Colonic mucosa (tissue), 4 donors: ENCODE measurements at regions not wholly inside any gene's neighbourhood (a gene's known extent, or its start where the extent isn't known, plus 50 kb on each side); places are given as distances from the start of the nearest gene placed in this dataset.

ENCODE experiments used
- DNase-seq: peaks from one replicate; pipeline ENCODE4 v3.0.0-alpha.2; 2020
- H3K27ac ChIP-seq: fragments of 200-600 bp; one replicate; pipeline ENCODE4 v1.8.0; 2021
- H3K27me3 ChIP-seq: fragments of 200-600 bp; one replicate; pipeline ENCODE4 v1.8.0; 2021
- H3K36me3 ChIP-seq: fragments of 200-600 bp; one replicate; pipeline ENCODE4 v1.8.0; 2021
- H3K4me1 ChIP-seq: fragments of 200-600 bp; one replicate; pipeline ENCODE4 v1.8.0; 2021; ENCODE audit warnings: mild to moderate bottlenecking
- H3K4me3 ChIP-seq: fragments of 200-600 bp; one replicate; pipeline ENCODE4 v1.8.0; 2021
- H3K9ac ChIP-seq, 2 donors: one replicate each; pipeline ENCODE4 v1.7.0; 2013; ENCODE audit warnings: control low read depth in 2 of 2, low read depth in 2 of 2, low read length in 2 of 2
- H3K9me3 ChIP-seq: fragments of 200-600 bp; one replicate; pipeline ENCODE4 v1.8.0; 2021
- intact Hi-C: fragments of 100-400 bp; cut with DNase I; formaldehyde crosslinking; loops from one replicate; pipeline ENCODE4 v1.14.1; 2022
- TF ChIP-seq, protein P1 (sequence below): fragments of 200-600 bp; IDR thresholded peaks from one replicate; pipeline ENCODE4 v1.8.0; 2022; ENCODE audit warnings: antibody characterized with exemption, mild to moderate bottlenecking
- donor health status: healthy.
- donor health status: DM: no; HTN: no; CAD: no.
- donor health status: DM: no; HTN: no; CAD: no.

DNA sequence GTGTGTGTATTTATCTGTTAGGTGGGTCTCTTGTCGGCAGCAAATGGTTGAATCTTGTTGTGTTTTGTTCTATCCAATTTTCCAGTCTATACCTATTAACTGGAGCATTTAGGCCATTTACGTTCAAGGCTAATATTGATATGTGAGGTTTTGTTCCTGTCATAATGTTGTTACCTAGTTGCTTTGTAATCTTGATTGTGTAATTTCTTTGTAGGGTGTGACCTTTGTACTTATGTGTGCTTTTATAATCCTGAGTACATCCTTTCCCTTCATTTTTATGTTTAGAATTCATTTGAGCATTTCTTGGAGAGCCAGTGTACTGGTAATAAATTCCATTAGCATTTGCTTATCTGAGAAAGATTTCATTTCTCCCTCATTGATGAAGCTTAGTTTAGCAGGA is 83.0 kb upstream of the MIR17HG start:
- DNase-seq: no peak
- Histone ChIP-seq H3K4me3 (no peak overlapping the region), H3K36me3 (no peaks in the 10 kb centered on the region), H3K4me1 (no peaks in the 10 kb centered on the region), H3K27ac (no peak overlapping the region), H3K9me3 (no peaks in the 10 kb centered on the region), H3K27me3 (no peaks in the 10 kb centered on the region), H3K9ac (no peak overlapping the region)
- intact Hi-C loops: no loop called here
- TF ChIP-seq, protein P1, sequence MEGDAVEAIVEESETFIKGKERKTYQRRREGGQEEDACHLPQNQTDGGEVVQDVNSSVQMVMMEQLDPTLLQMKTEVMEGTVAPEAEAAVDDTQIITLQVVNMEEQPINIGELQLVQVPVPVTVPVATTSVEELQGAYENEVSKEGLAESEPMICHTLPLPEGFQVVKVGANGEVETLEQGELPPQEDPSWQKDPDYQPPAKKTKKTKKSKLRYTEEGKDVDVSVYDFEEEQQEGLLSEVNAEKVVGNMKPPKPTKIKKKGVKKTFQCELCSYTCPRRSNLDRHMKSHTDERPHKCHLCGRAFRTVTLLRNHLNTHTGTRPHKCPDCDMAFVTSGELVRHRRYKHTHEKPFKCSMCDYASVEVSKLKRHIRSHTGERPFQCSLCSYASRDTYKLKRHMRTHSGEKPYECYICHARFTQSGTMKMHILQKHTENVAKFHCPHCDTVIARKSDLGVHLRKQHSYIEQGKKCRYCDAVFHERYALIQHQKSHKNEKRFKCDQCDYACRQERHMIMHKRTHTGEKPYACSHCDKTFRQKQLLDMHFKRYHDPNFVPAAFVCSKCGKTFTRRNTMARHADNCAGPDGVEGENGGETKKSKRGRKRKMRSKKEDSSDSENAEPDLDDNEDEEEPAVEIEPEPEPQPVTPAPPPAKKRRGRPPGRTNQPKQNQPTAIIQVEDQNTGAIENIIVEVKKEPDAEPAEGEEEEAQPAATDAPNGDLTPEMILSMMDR: no peak

DNA sequence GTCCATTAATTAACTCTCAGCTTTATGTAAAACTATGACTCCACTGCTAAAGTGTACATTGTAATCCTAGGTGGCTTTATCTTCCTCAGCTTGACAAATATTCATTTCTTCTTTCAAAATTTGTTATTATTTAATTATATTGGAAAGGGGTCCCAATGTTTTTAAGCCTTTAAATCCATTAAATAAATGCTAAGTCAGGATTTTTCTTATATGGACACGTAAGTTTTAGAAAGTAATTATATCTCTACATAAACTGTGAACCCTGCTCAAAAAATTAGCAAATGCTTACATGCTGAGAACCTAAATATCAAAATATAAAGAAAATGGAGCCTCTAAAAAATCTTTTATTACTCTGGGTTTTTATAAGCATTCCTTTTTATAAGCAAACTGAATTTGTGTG is 78.2 kb upstream of the MIR17HG start:
- Histone ChIP-seq H3K4me3 (no peak overlapping the region), H3K9ac (no peak overlapping the region), H3K27me3 (no peaks in the 10 kb centered on the region), H3K9me3 (no peaks in the 10 kb centered on the region), H3K4me1 (no peaks in the 10 kb centered on the region), H3K36me3 (no peaks in the 10 kb centered on the region), H3K27ac (no peak overlapping the region)
- intact Hi-C loops: no loop called here
- DNase-seq: no peak
- TF ChIP-seq, protein P1: no peak

DNA sequence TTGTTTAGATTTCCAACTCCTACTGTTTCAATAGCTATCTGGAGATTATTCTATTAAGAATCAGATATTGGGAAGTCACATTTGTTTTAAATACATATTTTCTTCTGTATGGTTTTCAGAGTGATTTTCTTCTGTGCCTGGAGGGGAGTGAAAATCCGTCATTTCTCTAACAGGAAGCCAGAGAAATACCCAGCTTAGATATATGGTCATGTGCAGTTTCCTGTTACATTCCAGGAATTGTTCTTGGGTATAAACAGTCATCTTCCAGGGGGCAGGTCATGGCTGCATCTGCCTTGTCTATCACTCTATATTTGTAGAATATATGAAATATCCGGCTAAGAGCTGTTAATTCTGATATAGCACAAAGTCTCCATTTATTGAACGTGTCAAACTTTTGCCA is 77.5 kb upstream of the MIR17HG start:
- H3K27me3 ChIP-seq: no peaks in the 10 kb centered on the region
- no peak overlapping the region for H3K27ac ChIP-seq
- no peaks in the 10 kb centered on the region for H3K9me3 ChIP-seq
- intact Hi-C loops: no loop called here
- TF ChIP-seq, protein P1: no peak
- H3K4me3 ChIP-seq: no peak overlapping the region
- no peak for DNase-seq
- H3K36me3 ChIP-seq: no peaks in the 10 kb centered on the region
- H3K9ac ChIP-seq: no peak overlapping the region
- H3K4me1 ChIP-seq: no peaks in the 10 kb centered on the region

DNA sequence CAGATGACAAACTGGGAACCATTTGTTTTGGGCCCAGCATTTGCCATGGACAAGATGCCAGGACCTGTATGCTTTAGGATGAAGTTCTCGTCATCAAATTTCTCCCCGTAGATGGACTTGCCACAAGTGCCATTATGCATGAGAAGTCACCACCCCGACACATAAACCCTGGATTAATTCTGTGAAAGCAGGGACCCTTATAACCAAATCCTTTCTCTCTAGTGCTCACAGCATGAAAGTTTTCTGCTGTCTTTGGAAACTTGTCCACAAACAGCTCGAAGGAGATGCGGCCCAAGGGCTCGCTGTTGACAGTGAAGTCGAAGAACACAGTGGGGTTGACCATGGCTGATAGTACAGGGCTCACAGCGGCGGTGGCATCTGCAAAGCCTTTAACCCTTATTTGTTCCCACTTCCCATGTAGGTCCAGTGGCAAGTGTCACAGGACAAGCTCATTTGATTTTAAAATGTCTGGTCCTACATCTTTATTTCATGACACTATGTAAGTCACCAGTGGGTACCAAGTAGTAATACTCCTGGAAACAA is 75.2 kb upstream of the MIR17HG start:
- no peak for DNase-seq
- H3K36me3 ChIP-seq: no peaks in the 10 kb centered on the region
- no peaks in the 10 kb centered on the region for H3K4me1 ChIP-seq
- TF ChIP-seq, protein P1: no peak
- no peaks in the 10 kb centered on the region for H3K9me3 ChIP-seq
- no peak overlapping the region for H3K4me3 ChIP-seq
- no peak overlapping the region for H3K27ac ChIP-seq
- H3K27me3 ChIP-seq: no peaks in the 10 kb centered on the region
- no peak overlapping the region for H3K9ac ChIP-seq
- intact Hi-C loops: no loop called here

DNA sequence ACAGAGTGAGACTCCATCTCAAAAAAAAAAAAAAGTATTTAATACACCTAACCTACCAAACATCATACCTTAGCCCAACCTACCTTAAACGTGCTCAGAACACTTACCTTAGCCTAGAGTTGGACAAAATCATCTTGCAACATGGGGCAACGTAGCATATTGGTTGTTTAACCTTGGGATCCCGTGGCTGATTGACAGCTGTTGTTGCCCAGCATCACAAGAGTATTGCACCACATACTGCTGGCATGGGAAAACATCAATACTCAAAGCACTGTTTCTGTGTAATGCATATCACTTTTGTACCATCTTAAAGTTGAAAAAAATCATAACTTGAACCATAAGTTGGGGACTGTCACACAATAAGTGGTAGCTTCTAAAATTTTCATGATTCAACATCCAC is 73.8 kb upstream of the MIR17HG start:
- no peak for DNase-seq
- TF ChIP-seq, protein P1: no peak
- Histone ChIP-seq H3K4me3 (no peak overlapping the region), H3K27ac (no peak overlapping the region), H3K27me3 (no peaks in the 10 kb centered on the region), H3K36me3 (no peaks in the 10 kb centered on the region), H3K9me3 (no peaks in the 10 kb centered on the region), H3K4me1 (no peaks in the 10 kb centered on the region), H3K9ac (no peak overlapping the region)
- intact Hi-C loops: no loop called here
